ENCODE measurements at regions not wholly inside any gene's neighbourhood (a gene's known extent, or its start where the extent isn't known, plus 50 kb on each side); places are given as distances from the start of the nearest gene placed in this dataset.

DNA sequence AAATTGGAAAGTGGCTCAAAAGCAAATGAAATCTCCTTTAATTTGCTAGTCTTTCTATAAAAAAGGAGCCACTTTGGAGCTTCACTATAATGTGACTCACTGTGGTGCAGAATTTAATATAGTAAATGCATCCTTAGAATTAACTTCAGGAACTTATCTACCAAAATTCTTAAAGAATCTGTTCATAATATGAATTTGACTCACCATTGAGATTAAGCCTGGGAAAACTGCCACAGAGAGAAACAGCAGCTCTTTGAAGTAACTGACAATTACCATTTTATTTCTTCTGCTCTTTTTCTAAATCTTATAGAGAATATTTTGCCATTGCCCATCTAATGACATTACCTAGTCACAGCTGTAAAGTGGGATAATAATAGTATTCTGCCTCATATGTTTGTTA is 211.9 kb upstream of the CDH6 start:
- H3K36me3 ChIP-seq (ENCODE audit: control insufficient read depth, insufficient read depth, low read length): no peaks in the 10 kb centered on the region
- H3K27me3 ChIP-seq (ENCODE audit: control insufficient read depth, insufficient read depth, low read length): no peaks in the 10 kb centered on the region
- H3K4me3 ChIP-seq (ENCODE audit: low read depth, low read length): no peak overlapping the region
- H3K9me3 ChIP-seq (ENCODE audit: control insufficient read depth, insufficient read depth, low read length): no peaks in the 10 kb centered on the region
- peaks cover 3% of the 10 kb centered on the region for H3K4me1 ChIP-seq (ENCODE audit: control insufficient read depth, insufficient read depth, low read length)
- no peak overlapping the region for H3K9ac ChIP-seq (ENCODE audit: low read depth, low read length)

DNA sequence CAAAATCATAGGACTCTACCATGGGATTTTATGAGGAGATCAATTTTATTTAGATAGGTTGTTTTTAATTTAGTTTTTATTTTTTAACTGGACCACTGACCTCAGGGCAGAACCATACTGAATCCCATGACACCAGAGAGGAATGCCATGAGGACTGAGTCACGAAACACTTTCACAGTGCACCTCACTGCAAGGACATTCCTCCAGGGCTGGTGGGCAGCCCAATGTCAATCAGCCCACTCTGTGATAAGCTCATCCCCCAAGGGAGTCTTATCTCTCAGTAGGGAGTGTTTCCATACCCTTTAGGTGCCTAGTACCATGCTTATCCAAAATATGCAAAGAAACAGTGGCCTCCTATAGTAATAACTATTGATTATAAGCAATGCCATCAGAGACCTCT is 224.5 kb upstream of the CDH6 start:
- Histone ChIP-seq H3K9me3 (ENCODE audit: control insufficient read depth, insufficient read depth, low read length) (no peaks in the 10 kb centered on the region), H3K36me3 (ENCODE audit: control insufficient read depth, insufficient read depth, low read length) (no peaks in the 10 kb centered on the region), H3K9ac (ENCODE audit: low read depth, low read length) (no peak overlapping the region), H3K4me3 (ENCODE audit: low read depth, low read length) (no peak overlapping the region), H3K4me1 (ENCODE audit: control insufficient read depth, insufficient read depth, low read length) (no peaks in the 10 kb centered on the region), H3K27me3 (ENCODE audit: control insufficient read depth, insufficient read depth, low read length) (no peaks in the 10 kb centered on the region)

- Histone ChIP-seq H3K9ac (ENCODE audit: low read depth, low read length) (no peak overlapping the region), H3K4me3 (ENCODE audit: low read depth, low read length) (no peak overlapping the region), H3K27me3 (ENCODE audit: control insufficient read depth, insufficient read depth, low read length) (no peaks in the 10 kb centered on the region), H3K9me3 (ENCODE audit: control insufficient read depth, insufficient read depth, low read length) (no peaks in the 10 kb centered on the region), H3K4me1 (ENCODE audit: control insufficient read depth, insufficient read depth, low read length) (no peaks in the 10 kb centered on the region), H3K36me3 (ENCODE audit: control insufficient read depth, insufficient read depth, low read length) (no peaks in the 10 kb centered on the region)
Measured at GRCh38 chr5:30960036-30960435, 233.4 kb upstream of the CDH6 start.

- Histone ChIP-seq H3K4me3 (ENCODE audit: low read depth, low read length) (no peak overlapping the region), H3K4me1 (ENCODE audit: control insufficient read depth, insufficient read depth, low read length) (no peaks in the 10 kb centered on the region), H3K9ac (ENCODE audit: low read depth, low read length) (no peak overlapping the region), H3K36me3 (ENCODE audit: control insufficient read depth, insufficient read depth, low read length) (no peaks in the 10 kb centered on the region), H3K27me3 (ENCODE audit: control insufficient read depth, insufficient read depth, low read length) (no peaks in the 10 kb centered on the region), H3K9me3 (ENCODE audit: control insufficient read depth, insufficient read depth, low read length) (no peaks in the 10 kb centered on the region)
Measured at GRCh38 chr5:30959238-30959637, 234.2 kb upstream of the CDH6 start.

- Histone ChIP-seq H3K27me3 (ENCODE audit: control insufficient read depth, insufficient read depth, low read length) (no peaks in the 10 kb centered on the region), H3K4me3 (ENCODE audit: low read depth, low read length) (no peak overlapping the region), H3K9ac (ENCODE audit: low read depth, low read length) (no peak overlapping the region), H3K9me3 (ENCODE audit: control insufficient read depth, insufficient read depth, low read length) (no peaks in the 10 kb centered on the region), H3K4me1 (ENCODE audit: control insufficient read depth, insufficient read depth, low read length) (no peaks in the 10 kb centered on the region), H3K36me3 (ENCODE audit: control insufficient read depth, insufficient read depth, low read length) (no peaks in the 10 kb centered on the region)
Measured at GRCh38 chr5:30957591-30957990, 235.9 kb upstream of the CDH6 start.

GRCh38 chr5:30956251-30956650 is 237.2 kb upstream of the CDH6 start:
- no peaks in the 10 kb centered on the region for H3K27me3 ChIP-seq (ENCODE audit: control insufficient read depth, insufficient read depth, low read length)
- H3K9me3 ChIP-seq (ENCODE audit: control insufficient read depth, insufficient read depth, low read length): no peaks in the 10 kb centered on the region
- no peak overlapping the region for H3K4me3 ChIP-seq (ENCODE audit: low read depth, low read length)
- H3K9ac ChIP-seq (ENCODE audit: low read depth, low read length): no peak overlapping the region
- H3K4me1 ChIP-seq (ENCODE audit: control insufficient read depth, insufficient read depth, low read length): no peaks in the 10 kb centered on the region
- no peaks in the 10 kb centered on the region for H3K36me3 ChIP-seq (ENCODE audit: control insufficient read depth, insufficient read depth, low read length)

DNA sequence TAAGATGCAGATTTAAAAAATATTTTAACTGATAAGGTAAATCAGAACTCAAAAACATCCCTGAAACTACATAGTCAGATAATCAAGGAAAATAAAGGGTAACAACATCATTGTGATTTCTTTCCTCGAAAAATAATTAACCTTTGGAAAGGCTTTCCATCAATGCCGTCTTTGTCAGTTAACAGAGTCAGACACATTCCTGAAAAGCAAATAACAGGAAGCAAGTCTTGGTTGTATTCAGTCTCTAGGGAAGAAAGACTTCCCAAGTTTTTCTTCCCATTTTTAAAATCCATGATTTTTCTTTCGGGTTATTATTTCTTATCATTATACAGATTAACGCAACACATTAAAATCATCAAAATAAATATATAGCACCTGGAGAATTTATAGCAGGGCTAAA is 256.4 kb upstream of the CDH6 start:
- Histone ChIP-seq H3K27me3 (ENCODE audit: control insufficient read depth, insufficient read depth, low read length) (no peaks in the 10 kb centered on the region), H3K9me3 (ENCODE audit: control insufficient read depth, insufficient read depth, low read length) (no peaks in the 10 kb centered on the region), H3K9ac (ENCODE audit: low read depth, low read length) (no peak overlapping the region), H3K4me1 (ENCODE audit: control insufficient read depth, insufficient read depth, low read length) (peaks cover 12% of the 10 kb centered on the region), H3K4me3 (ENCODE audit: low read depth, low read length) (no peak overlapping the region), H3K36me3 (ENCODE audit: control insufficient read depth, insufficient read depth, low read length) (no peaks in the 10 kb centered on the region)

- H3K9ac ChIP-seq (ENCODE audit: low read depth, low read length): no peak overlapping the region
- H3K4me3 ChIP-seq (ENCODE audit: low read depth, low read length): no peak overlapping the region
- H3K36me3 ChIP-seq (ENCODE audit: control insufficient read depth, insufficient read depth, low read length): no peaks in the 10 kb centered on the region
- H3K4me1 ChIP-seq (ENCODE audit: control insufficient read depth, insufficient read depth, low read length): peaks cover 12% of the 10 kb centered on the region
- no peaks in the 10 kb centered on the region for H3K9me3 ChIP-seq (ENCODE audit: control insufficient read depth, insufficient read depth, low read length)
- H3K27me3 ChIP-seq (ENCODE audit: control insufficient read depth, insufficient read depth, low read length): no peaks in the 10 kb centered on the region
Measured at GRCh38 chr5:30933599-30933998, 259.9 kb upstream of the CDH6 start.

DNA sequence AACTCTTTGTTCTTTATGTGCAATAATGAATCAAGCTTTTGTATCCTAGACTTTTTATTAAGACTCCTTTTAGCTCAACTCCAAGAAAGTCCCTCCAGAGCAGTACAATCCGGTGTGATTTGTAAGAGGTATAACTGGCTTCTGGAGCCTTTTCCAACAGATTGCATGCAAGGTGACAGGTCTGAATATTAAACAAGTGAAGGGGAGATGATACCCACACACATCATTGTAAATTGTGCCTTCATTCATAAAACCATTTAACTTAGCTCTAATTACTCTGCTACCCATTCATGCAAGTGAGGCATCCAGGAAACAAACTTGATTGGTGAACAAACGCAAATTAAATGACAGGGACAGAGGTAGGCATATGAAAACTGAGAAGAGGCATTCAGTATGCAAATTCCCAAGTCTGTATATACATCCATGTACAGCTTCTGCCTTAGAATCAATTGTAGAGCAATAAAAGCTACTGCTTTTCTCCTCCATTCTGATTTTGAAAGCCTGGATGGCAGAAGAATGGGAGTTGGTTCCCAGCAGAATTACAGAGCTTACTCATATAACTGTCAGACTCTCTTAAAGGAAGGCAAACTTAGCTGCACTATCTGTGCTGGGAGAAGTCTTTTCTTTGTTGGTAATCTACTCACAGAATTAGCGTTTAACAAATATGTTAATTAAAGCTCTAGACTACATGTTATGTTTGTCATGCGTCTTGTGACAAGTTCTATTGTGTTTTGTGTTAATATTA is 261.0 kb upstream of the CDH6 start:
- Histone ChIP-seq H3K4me1 (ENCODE audit: control insufficient read depth, insufficient read depth, low read length) (peaks cover 12% of the 10 kb centered on the region), H3K9me3 (ENCODE audit: control insufficient read depth, insufficient read depth, low read length) (no peaks in the 10 kb centered on the region), H3K9ac (ENCODE audit: low read depth, low read length) (no peak overlapping the region), H3K4me3 (ENCODE audit: low read depth, low read length) (no peak overlapping the region), H3K36me3 (ENCODE audit: control insufficient read depth, insufficient read depth, low read length) (no peaks in the 10 kb centered on the region), H3K27me3 (ENCODE audit: control insufficient read depth, insufficient read depth, low read length) (no peaks in the 10 kb centered on the region)

DNA sequence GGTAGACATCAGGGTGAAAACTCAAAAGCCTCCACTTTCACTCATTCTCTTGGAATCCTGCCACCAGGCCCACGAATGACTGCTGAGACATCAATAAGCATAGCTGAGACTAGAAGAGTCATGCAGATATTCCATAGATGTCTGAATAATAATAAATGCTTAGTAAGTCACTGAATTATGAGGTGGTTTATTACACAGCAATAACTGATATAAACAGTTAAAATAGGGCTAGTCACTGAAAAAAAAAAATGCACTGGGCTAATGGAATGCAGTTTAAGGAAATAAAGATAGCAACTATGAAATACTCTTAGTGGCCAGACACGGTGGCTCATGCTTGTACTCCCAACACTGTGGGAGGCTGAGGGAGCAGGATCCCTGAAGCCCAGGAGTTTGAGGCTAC is 262.8 kb upstream of the CDH6 start:
- Histone ChIP-seq H3K36me3 (ENCODE audit: control insufficient read depth, insufficient read depth, low read length) (no peaks in the 10 kb centered on the region), H3K4me1 (ENCODE audit: control insufficient read depth, insufficient read depth, low read length) (peaks cover 12% of the 10 kb centered on the region), H3K9me3 (ENCODE audit: control insufficient read depth, insufficient read depth, low read length) (no peaks in the 10 kb centered on the region)

GRCh38 chr5:30928956-30929355 is 264.5 kb upstream of the CDH6 start:
- Histone ChIP-seq H3K9ac (ENCODE audit: low read depth, low read length) (no peak overlapping the region), H3K27me3 (ENCODE audit: control insufficient read depth, insufficient read depth, low read length) (no peaks in the 10 kb centered on the region), H3K36me3 (ENCODE audit: control insufficient read depth, insufficient read depth, low read length) (no peaks in the 10 kb centered on the region), H3K4me1 (ENCODE audit: control insufficient read depth, insufficient read depth, low read length) (peaks cover 12% of the 10 kb centered on the region), H3K4me3 (ENCODE audit: low read depth, low read length) (no peak overlapping the region), H3K9me3 (ENCODE audit: control insufficient read depth, insufficient read depth, low read length) (no peaks in the 10 kb centered on the region)

More for the DNA sequence above, 262.8 kb upstream of the CDH6 start:
- Histone ChIP-seq H3K4me3 (ENCODE audit: low read depth, low read length) (no peak overlapping the region), H3K9ac (ENCODE audit: low read depth, low read length) (no peak overlapping the region), H3K27me3 (ENCODE audit: control insufficient read depth, insufficient read depth, low read length) (no peaks in the 10 kb centered on the region)

GRCh38 chr5:30926218-30926617 is 267.3 kb upstream of the CDH6 start:
- Histone ChIP-seq H3K4me3 (ENCODE audit: low read depth, low read length) (no peak overlapping the region), H3K27me3 (ENCODE audit: control insufficient read depth, insufficient read depth, low read length) (no peaks in the 10 kb centered on the region), H3K9me3 (ENCODE audit: control insufficient read depth, insufficient read depth, low read length) (no peaks in the 10 kb centered on the region), H3K36me3 (ENCODE audit: control insufficient read depth, insufficient read depth, low read length) (no peaks in the 10 kb centered on the region), H3K4me1 (ENCODE audit: control insufficient read depth, insufficient read depth, low read length) (no peaks in the 10 kb centered on the region), H3K9ac (ENCODE audit: low read depth, low read length) (no peak overlapping the region)
